H1 (cell line): ENCODE measurements at regions not wholly inside any gene's neighbourhood (a gene's known extent, or its start where the extent isn't known, plus 50 kb on each side); places are given as distances from the start of the nearest gene placed in this dataset.

ENCODE experiments used
- CTCF ChIA-PET: fragments of 300-600 bp; sonication (Branson Sonifier 250); formaldehyde crosslinking; loops from one replicate; lab custom pipeline; 2021; ENCODE audit not compliant: partially characterized antibody; lab: Charles Lee
- POLR2A ChIA-PET: fragments of 300-600 bp; sonication (Branson Sonifier 250); formaldehyde crosslinking; loops from one replicate; lab custom pipeline; 2021; ENCODE audit warnings: inconsistent platforms; ENCODE audit not compliant: partially characterized antibody; lab: Charles Lee
- DNase-seq, 2 experiments: peaks; one replicate each; pipeline versions ENCODE4 v3.0.0 to v3.0.0-alpha.2; 2010 to 2022; ENCODE audit warnings: low spot score in 2 of 2, low read depth in 1 of 2, mixed read lengths in 1 of 2
- FAIRE-seq: peaks from 2 replicates; lab custom pipeline; 2011; peaks lifted over from hg19 to GRCh38; lab: Jason Lieb, UNC
- H2AFZ ChIP-seq: 2 replicates; pipeline ENCODE4 v1.8.1; 2012; ENCODE audit warnings: low read length, inconsistent platforms
- H2AK5ac ChIP-seq: 2 replicates; pipeline ENCODE4 v1.6.1; 2013; ENCODE audit warnings: low read depth, low read length
- H2BK120ac ChIP-seq: replicated peaks from 2 replicates; pipeline ENCODE3; 2013; ENCODE audit warnings: low read depth, low read length, inconsistent platforms
- H2BK12ac ChIP-seq: 2 replicates; pipeline ENCODE4 v1.6.1; 2013; ENCODE audit warnings: low read depth, low read length
- H2BK15ac ChIP-seq: 2 replicates; pipeline ENCODE4 v1.6.1; 2013; ENCODE audit warnings: low read length
- H2BK20ac ChIP-seq: 2 replicates; pipeline ENCODE4 v1.6.1; 2013; ENCODE audit warnings: low read length
- H2BK5ac ChIP-seq: 2 replicates; pipeline ENCODE4 v1.6.1; 2013; ENCODE audit warnings: low read depth, low read length
- H3K14ac ChIP-seq: 2 replicates; pipeline ENCODE4 v1.6.1; 2013; ENCODE audit warnings: inconsistent platforms; ENCODE audit not compliant: insufficient read length
- H3K18ac ChIP-seq: 2 replicates; pipeline ENCODE4 v1.6.1; 2013; ENCODE audit warnings: low read length; ENCODE audit errors: extremely low read depth
- H3K23ac ChIP-seq: 2 replicates; pipeline ENCODE4 v1.6.1; 2013; ENCODE audit warnings: inconsistent platforms; ENCODE audit not compliant: insufficient read length
- H3K23me2 ChIP-seq: 2 replicates; pipeline ENCODE4 v1.6.1; 2013; ENCODE audit warnings: low read depth, low read length
- H3K27ac ChIP-seq: 2 replicates; pipeline ENCODE4 v1.6.1; 2011; ENCODE audit warnings: low read depth, low read length, inconsistent platforms
- H3K27me3 ChIP-seq, 4 experiments: replicated peaks in 1 of 4; 1 replicate in 1 of 4; 2 replicates in 3 of 4; pipeline versions ENCODE4 v1.6.1 to v1.8.1; 2011 to 2013; ENCODE audit warnings: low read length in 3 of 4, mild to moderate bottlenecking in 3 of 4, inconsistent platforms in 2 of 4, mixed read lengths in 2 of 4, moderate library complexity in 1 of 4; ENCODE audit not compliant: control insufficient read depth in 3 of 4, insufficient read depth in 3 of 4; ENCODE audit errors: extremely low read depth in 1 of 4
- H3K36me3 ChIP-seq, 4 experiments: 2 replicates each; pipeline versions ENCODE4 v1.6.1 to v1.8.1; 2011 to 2013; ENCODE audit warnings: mild to moderate bottlenecking in 4 of 4, low read length in 3 of 4, moderate library complexity in 2 of 4, control low read depth in 1 of 4, inconsistent platforms in 1 of 4; ENCODE audit not compliant: insufficient read depth in 4 of 4, control insufficient read depth in 2 of 4
- H3K4ac ChIP-seq: replicated peaks from 2 replicates; pipeline ENCODE3; 2013; ENCODE audit warnings: low read length, low read depth, mixed read lengths, inconsistent platforms; ENCODE audit not compliant: insufficient read length
- H3K4me1 ChIP-seq, 4 experiments: replicated peaks in 1 of 4; 1 replicate in 1 of 4; 2 replicates in 3 of 4; pipeline versions ENCODE4 v1.6.1 to v1.8.1; 2011 to 2013; ENCODE audit warnings: low read length in 3 of 4, inconsistent platforms in 2 of 4, mixed read lengths in 1 of 4; ENCODE audit not compliant: insufficient read depth in 4 of 4, control insufficient read depth in 3 of 4
- H3K4me2 ChIP-seq, 2 experiments: 2 replicates each; pipeline versions ENCODE4 v1.6.1 to v1.8.1; 2011 to 2013; ENCODE audit warnings: low read depth in 2 of 2, low read length in 2 of 2, control low read depth in 1 of 2, inconsistent platforms in 1 of 2, mild to moderate bottlenecking in 1 of 2; ENCODE audit not compliant: insufficient read depth in 1 of 2
- H3K4me3 ChIP-seq, 4 experiments: fragments of 200-600, 300-600 bp in 1 of 4; sonication (generic), shearing (Covaris generic), sonication (Bioruptor Twin) in 1 of 4; 2 replicates each; pipeline versions ENCODE4 v1.5.1 to v1.8.1; 2011 to 2016; ENCODE audit warnings: low read length in 4 of 4, low read depth in 3 of 4, control low read depth in 2 of 4, inconsistent platforms in 2 of 4, mild to moderate bottlenecking in 2 of 4, mixed read lengths in 1 of 4, moderate library complexity in 1 of 4; ENCODE audit not compliant: insufficient read depth in 2 of 4; ENCODE audit errors: extremely low read depth in 1 of 4
- H3K56ac ChIP-seq: replicated peaks from 2 replicates; pipeline ENCODE3; 2013; ENCODE audit warnings: low read depth, mild to moderate bottlenecking, mixed read lengths, low read length, inconsistent platforms; ENCODE audit not compliant: insufficient read length
- H3K79me1 ChIP-seq: 2 replicates; pipeline ENCODE4 v1.6.1; 2013; ENCODE audit warnings: low read depth, low read length, control low read depth
- H3K79me2 ChIP-seq, 2 experiments: 2 replicates each; pipeline versions ENCODE4 v1.6.1 to v1.8.1; 2012 to 2013; ENCODE audit warnings: low read length in 2 of 2, mild to moderate bottlenecking in 2 of 2, inconsistent platforms in 1 of 2; ENCODE audit not compliant: insufficient read depth in 2 of 2, control insufficient read depth in 1 of 2
- H3K9ac ChIP-seq, 4 experiments: replicated peaks in 1 of 4; 1 replicate in 1 of 4; 2 replicates in 3 of 4; pipeline versions ENCODE4 v1.6.1 to v1.8.1; 2011 to 2013; ENCODE audit warnings: low read depth in 3 of 4, low read length in 3 of 4, control low read depth in 2 of 4, mild to moderate bottlenecking in 2 of 4, moderate library complexity in 2 of 4, inconsistent platforms in 1 of 4; ENCODE audit errors: extremely low read depth in 1 of 4
- H3K9me3 ChIP-seq, 2 experiments: 2 replicates each; pipeline versions ENCODE4 v1.6.1 to v1.8.1; 2012 to 2013; ENCODE audit warnings: mild to moderate bottlenecking in 2 of 2, moderate library complexity in 2 of 2, control low read depth in 1 of 2, inconsistent platforms in 1 of 2, low read depth in 1 of 2, low read length in 1 of 2, mixed read lengths in 1 of 2; ENCODE audit not compliant: insufficient read depth in 2 of 2
- H4K20me1 ChIP-seq, 2 experiments: replicated peaks in 1 of 2; 2 replicates each; pipeline versions ENCODE3 to v1.8.1; 2011 to 2013; ENCODE audit warnings: inconsistent platforms in 2 of 2, low read length in 2 of 2, mild to moderate bottlenecking in 1 of 2; ENCODE audit not compliant: insufficient read depth in 2 of 2, control insufficient read depth in 1 of 2
- H4K5ac ChIP-seq: 2 replicates; pipeline ENCODE4 v1.6.1; 2013; ENCODE audit warnings: low read length, low read depth, mixed read lengths, inconsistent platforms; ENCODE audit not compliant: insufficient read length
- H4K8ac ChIP-seq: 2 replicates; pipeline ENCODE4 v1.8.0; 2013; ENCODE audit warnings: mild to moderate bottlenecking, moderate library complexity, low read length, inconsistent platforms; ENCODE audit not compliant: insufficient read depth; ENCODE audit errors: extremely low read depth
- H4K91ac ChIP-seq: replicated peaks from 2 replicates; pipeline ENCODE3; 2013; ENCODE audit warnings: low read length, mixed read lengths, inconsistent platforms; ENCODE audit not compliant: insufficient read length
- CBX8 ChIP-seq: fragments of 300-800, 300-1000 bp; sonication (generic); IDR thresholded peaks from 2 replicates; pipeline ENCODE4 v1.7.1; 2016; ENCODE audit warnings: low read depth, low read length, borderline replicate concordance
- EGR1 ChIP-seq: IDR thresholded peaks from 2 replicates; pipeline ENCODE4 v1.6.1; 2011; ENCODE audit warnings: low read depth, low read length, borderline replicate concordance
- EP300 ChIP-seq, 2 experiments: IDR thresholded peaks; 1 replicate in 1 of 2; 2 replicates in 1 of 2; pipeline ENCODE4 v1.6.1; 2011 to 2012; ENCODE audit warnings: low read depth in 2 of 2, low read length in 2 of 2, mild to moderate bottlenecking in 2 of 2, borderline replicate concordance in 1 of 2, inconsistent platforms in 1 of 2, moderate library complexity in 1 of 2
- NRF1 ChIP-seq: IDR thresholded peaks from 2 replicates; pipeline ENCODE4 v1.6.1; 2011; ENCODE audit warnings: mild to moderate bottlenecking, low read depth, low read length, improper control_type of control experiment
- POLR2AphosphoS5 ChIP-seq: IDR thresholded peaks from 2 replicates; pipeline ENCODE4 v1.6.1; 2011; ENCODE audit warnings: low read depth, low read length
- RFX5 ChIP-seq: IDR thresholded peaks from 2 replicates; pipeline ENCODE4 v1.6.1; 2011; ENCODE audit warnings: low read depth, low read length, improper control_type of control experiment, borderline replicate concordance
- SIX5 ChIP-seq: IDR thresholded peaks from 2 replicates; pipeline ENCODE4 v1.6.1; 2011; ENCODE audit warnings: mild to moderate bottlenecking, low read depth, low read length
- SP1 ChIP-seq: IDR thresholded peaks from 2 replicates; pipeline ENCODE4 v1.6.1; 2011; ENCODE audit warnings: low read depth, low read length
- SRF ChIP-seq: IDR thresholded peaks from 2 replicates; pipeline ENCODE4 v1.6.1; 2011; ENCODE audit warnings: mild to moderate bottlenecking, low read depth, low read length, moderate library complexity
- TAF1 ChIP-seq: IDR thresholded peaks from 2 replicates; pipeline ENCODE4 v1.6.1; 2011; ENCODE audit warnings: mild to moderate bottlenecking, low read depth, low read length
- TCF12 ChIP-seq: IDR thresholded peaks from 2 replicates; pipeline ENCODE4 v1.6.1; 2011; ENCODE audit warnings: low read depth, mild to moderate bottlenecking, low read length
- TEAD4 ChIP-seq: IDR thresholded peaks from 2 replicates; pipeline ENCODE4 v1.6.1; 2012; ENCODE audit warnings: low read depth, low read length, inconsistent platforms, mixed read lengths
- YY1 ChIP-seq: IDR thresholded peaks from 2 replicates; pipeline ENCODE4 v1.6.1; 2011; ENCODE audit warnings: low read depth, mild to moderate bottlenecking, low read length
- ZNF274 ChIP-seq: IDR thresholded peaks from 2 replicates; pipeline ENCODE4 v1.7.0; 2012; ENCODE audit warnings: low read length, borderline replicate concordance; ENCODE audit errors: extremely low read depth
- WGBS, 2 experiments: shearing (Covaris generic) in 1 of 2; methylation state at CpG; one replicate each; pipeline versions ENCODE4 v1.1.6 to v1.1.7; 2013 to 2015; ENCODE audit warnings: low lambda C conversion rate in 2 of 2, mixed read lengths in 2 of 2, inconsistent platforms in 1 of 2, low coverage in 1 of 2, missing lambda C conversion rate in 1 of 2; ENCODE audit not compliant: insufficient replicate concordance in 2 of 2, insufficient coverage in 1 of 2, insufficient read length in 1 of 2; ENCODE audit errors: extremely low coverage in 1 of 2, missing lambda C conversion rate in 1 of 2; 5-methylcytosine and 5-hydroxymethylcytosine counted together

DNA sequence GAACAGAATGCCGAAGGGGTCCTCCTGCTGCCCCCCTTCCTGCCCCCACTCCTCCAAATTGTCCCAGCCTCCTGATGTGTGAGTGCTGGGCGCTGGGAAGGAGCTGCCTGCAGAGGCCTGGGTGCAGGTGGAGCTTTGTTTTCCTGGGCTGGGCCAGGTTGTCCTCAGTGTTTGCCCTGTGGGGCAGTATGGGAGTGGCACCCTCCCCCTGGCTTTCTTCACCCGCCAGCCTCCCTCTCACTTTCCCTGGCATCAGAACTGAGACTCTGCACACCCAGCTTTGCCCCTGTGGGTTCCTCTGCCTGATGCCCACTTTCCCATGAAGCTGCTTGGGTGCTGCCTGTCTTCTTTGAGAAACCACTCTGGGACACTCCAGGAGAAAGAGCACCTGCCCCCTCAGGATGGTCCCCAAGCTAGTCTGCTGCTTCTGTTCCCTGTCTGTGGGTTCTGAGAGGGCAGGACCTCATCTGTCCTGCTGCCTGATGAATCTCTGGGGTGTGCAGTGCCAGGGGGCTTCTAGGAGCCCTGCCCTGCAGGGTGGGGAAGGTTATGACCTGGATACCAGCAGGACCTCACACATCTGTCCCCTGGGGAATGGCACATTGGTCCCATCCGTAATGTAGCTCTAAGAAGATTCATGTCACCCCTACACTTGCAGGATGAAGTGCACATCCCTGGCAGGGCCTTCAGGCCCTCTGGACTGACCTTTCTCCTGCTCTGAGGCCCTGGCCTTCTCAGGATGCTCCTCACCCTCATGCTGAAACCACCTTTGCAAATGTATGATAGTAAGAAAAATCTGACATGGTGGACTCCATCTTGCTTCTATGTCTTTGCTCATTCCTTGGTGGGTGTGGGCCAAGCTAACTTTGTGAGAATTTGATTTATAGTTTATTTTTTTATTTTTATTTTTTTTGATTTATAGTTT is 146.8 kb upstream of the HS6ST1 start:
- Histone ChIP-seq H3K36me3 (no peaks in the 10 kb centered on the region), H2BK5ac (no peak overlapping the region), H2BK20ac (no peak overlapping the region), H3K79me1 (no peaks in the 10 kb centered on the region), H3K9me3 (peaks cover 19% of the 10 kb centered on the region in 2 experiments), H3K56ac (no peak overlapping the region), H3K4me2 (no peak overlapping the region), H3K23ac (no peak overlapping the region), H3K27me3 (no peaks in the 10 kb centered on the region), H4K8ac (no peak overlapping the region), H2BK120ac (no peak overlapping the region), H3K18ac (no peak overlapping the region), H3K23me2 (no peaks in the 10 kb centered on the region), H4K20me1 (no peaks in the 10 kb centered on the region), H3K4me3 (no peak overlapping the region), H2BK12ac (no peak overlapping the region), H3K4me1 (no peaks in the 10 kb centered on the region), H2AFZ (no peak overlapping the region), H3K27ac (no peak overlapping the region), H3K14ac (no peak overlapping the region), H2BK15ac (no peak overlapping the region), H4K91ac (no peak overlapping the region), H3K4ac (no peak overlapping the region), H4K5ac (no peak overlapping the region), H3K9ac (no peak overlapping the region), H2AK5ac (no peak overlapping the region), H3K79me2 (no peaks in the 10 kb centered on the region)
- ChIA-PET CTCF (interaction anchor here (0.7 to 1.2 kb wide), 4 partner anchors 10 to 45 kb away, joined by 3 to 4 read pairs (median 3); no protein-coding TSS in a partner anchor), POLR2A (no interaction called here)
- no peak for FAIRE-seq
- DNase-seq = peak in 1 of 2 experiments; percentile 24
- WGBS, 2 experiments = 86% methylated on average over 4 of the region's 4 CpGs; no CpG with 5 or more reads in 1 of the 2 experiments
- TF ChIP-seq ZNF274 (no peak), SIX5 (no peak), YY1 (no peak), EP300 (IDR thresholded peaks at IDR 0.05; ENCODE audit: borderline replicate concordance in 1 of 2, low read depth in 2 of 2, low read length in 2 of 2) (no peak), NRF1 (no peak), SRF (no peak), EGR1 (no peak), SP1 (no peak), TCF12 (no peak), RFX5 (no peak), POLR2AphosphoS5 (no peak), CBX8 (no peak), TEAD4 (no peak), TAF1 (no peak)
